Activated CD4-positive, alpha-beta T cell treated with anti-CD3 and anti-CD28 coated beads for 36 hours (primary cell): ENCODE measurements at regions not wholly inside any gene's neighbourhood (a gene's known extent, or its start where the extent isn't known, plus 50 kb on each side); places are given as distances from the start of the nearest gene placed in this dataset.

Experiments
- ATAC-seq: fragments of 200-7000 bp; cut with Tn5 transposase; one replicate; pipeline ENCODE4 v1.10.0; 2021; ENCODE audit warnings: mild to moderate bottlenecking, moderate library complexity
- CTCF ChIA-PET: fragments of 350-600 bp; sonication (Branson Sonifier 250); formaldehyde crosslinking; loops from one replicate; lab custom pipeline; 2021; ENCODE audit warnings: antibody characterized with exemption; lab: Charles Lee
- POLR2A ChIA-PET: fragments of 350-600 bp; sonication (Branson Sonifier 250); formaldehyde crosslinking; loops from one replicate; lab custom pipeline; 2021; ENCODE audit warnings: antibody characterized with exemption, inconsistent platforms; lab: Charles Lee
- DNase-seq: peaks from one replicate; pipeline ENCODE4 v3.0.0-alpha.2; 2020
- H3K27ac Mint-ChIP-seq: one replicate; pipeline ENCODE4 v1.8.0; 2021; ENCODE audit warnings: mixed read lengths
- H3K27me3 Mint-ChIP-seq: one replicate; pipeline ENCODE4 v1.8.0; 2021; ENCODE audit warnings: mixed read lengths
- H3K36me3 Mint-ChIP-seq: one replicate; pipeline ENCODE4 v1.8.0; 2021; ENCODE audit warnings: low read depth, mixed read lengths
- H3K4me1 Mint-ChIP-seq: one replicate; pipeline ENCODE4 v1.8.0; 2021; ENCODE audit warnings: mixed read lengths
- H3K4me3 Mint-ChIP-seq: one replicate; pipeline ENCODE4 v1.8.0; 2021; ENCODE audit warnings: mild to moderate bottlenecking, moderate library complexity, mixed read lengths
- H3K9me3 Mint-ChIP-seq: one replicate; pipeline ENCODE4 v1.8.0; 2021; ENCODE audit warnings: low read depth, mixed read lengths
- intact Hi-C, 2 experiments: fragments of 100-400 bp; cut with DNase I in 1 of 2; cut with micrococcal nuclease in 1 of 2; formaldehyde crosslinking; loops; one replicate each; pipeline versions ENCODE4 v1.14.2 to v1.15.1; 2022 to 2024; cut with DNase I, micrococcal nuclease

- Mint-ChIP-seq H3K4me3 (no peak overlapping the region), H3K4me1 (no peaks in the 10 kb centered on the region), H3K36me3 (no peaks in the 10 kb centered on the region), H3K27ac (no peak overlapping the region), H3K9me3 (peaks cover 11% of the 10 kb centered on the region), H3K27me3 (no peaks in the 10 kb centered on the region)
- DNase-seq: no peak
- ATAC-seq: no peak
- ChIA-PET POLR2A (no interaction called here), CTCF (interaction anchor here (0.6 kb wide), 1 partner anchor 123 kb away, joined by 3 read pairs; no protein-coding TSS in a partner anchor)
- intact Hi-C loops: no loop called here
Observed at GRCh38 chr5:81896764-81897163, 75.1 kb upstream of the ATG10 start.

- Mint-ChIP-seq H3K27me3 (no peaks in the 10 kb centered on the region), H3K4me1 (no peaks in the 10 kb centered on the region), H3K36me3 (no peaks in the 10 kb centered on the region), H3K9me3 (peaks cover 4% of the 10 kb centered on the region), H3K27ac (no peak overlapping the region), H3K4me3 (no peak overlapping the region)
- DNase-seq (no peak), ATAC-seq (no peak)
- POLR2A ChIA-PET: no interaction called here
- CTCF ChIA-PET: interaction anchor here (0.9 kb wide), 1 partner anchor 9 kb away, joined by 3 read pairs; no protein-coding TSS in a partner anchor
- intact Hi-C loops: no loop called here
Observed at GRCh38 chr5:81895307-81895706, 76.5 kb upstream of the ATG10 start.

DNA sequence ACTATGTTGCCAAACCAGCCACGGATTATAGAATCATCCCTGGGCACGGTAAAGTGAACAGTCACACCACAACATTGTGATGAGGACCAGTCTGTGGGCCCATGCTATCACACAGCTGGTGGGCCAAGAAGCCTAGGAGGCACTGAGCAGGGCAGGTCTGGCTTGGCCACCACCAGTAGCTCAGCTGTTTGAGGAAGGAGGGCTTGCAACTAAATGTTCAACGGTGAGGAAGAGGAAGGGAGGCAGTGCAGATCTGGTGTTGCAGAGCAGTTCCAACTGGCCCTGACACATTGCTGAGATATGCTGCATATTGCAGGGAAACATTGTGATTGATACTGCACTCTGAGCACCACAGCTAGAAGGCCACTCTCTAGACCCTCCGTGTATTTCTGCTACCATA is 77.9 kb upstream of the ATG10 start:
- Mint-ChIP-seq H3K4me1 (no peaks in the 10 kb centered on the region), H3K4me3 (no peak overlapping the region), H3K9me3 (peaks cover 5% of the 10 kb centered on the region), H3K27ac (no peak overlapping the region), H3K36me3 (no peaks in the 10 kb centered on the region), H3K27me3 (no peaks in the 10 kb centered on the region)
- no peak for ATAC-seq
- no peak for DNase-seq
- POLR2A ChIA-PET: no interaction called here
- intact Hi-C loops: no loop called here
- CTCF ChIA-PET: no interaction called here

DNA sequence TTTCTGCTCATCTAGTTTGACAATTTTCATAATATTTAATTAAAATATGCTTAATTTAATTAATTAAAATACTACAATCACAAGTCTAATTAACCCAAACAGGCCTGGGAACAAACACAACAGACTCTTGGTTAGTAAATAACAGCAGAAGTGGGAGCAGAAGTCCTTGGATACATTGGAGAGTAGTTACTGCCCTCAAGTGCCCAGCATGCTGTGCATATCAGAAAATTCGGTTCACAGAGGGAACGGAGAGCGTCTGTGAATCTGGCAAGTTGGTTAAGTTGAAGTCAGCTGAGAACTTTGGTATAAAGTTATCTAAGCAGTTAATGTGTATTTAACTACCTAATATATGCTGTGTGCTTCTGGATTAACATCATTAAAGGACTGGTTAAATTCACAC is 87.0 kb upstream of the ATG10 start:
- no peak for ATAC-seq
- DNase-seq: no peak
- Mint-ChIP-seq H3K4me1 (no peaks in the 10 kb centered on the region), H3K27me3 (no peaks in the 10 kb centered on the region), H3K4me3 (no peak overlapping the region), H3K9me3 (no peaks in the 10 kb centered on the region), H3K27ac (no peak overlapping the region), H3K36me3 (no peaks in the 10 kb centered on the region)
- ChIA-PET POLR2A (no interaction called here), CTCF (no interaction called here)
- intact Hi-C loops: no loop called here

- H3K27ac Mint-ChIP-seq: no peak overlapping the region
- H3K9me3 Mint-ChIP-seq: no peaks in the 10 kb centered on the region
- ATAC-seq: no peak
- H3K36me3 Mint-ChIP-seq: no peaks in the 10 kb centered on the region
- H3K4me3 Mint-ChIP-seq: no peak overlapping the region
- intact Hi-C loops: no loop called here
- ChIA-PET POLR2A (no interaction called here), CTCF (interaction anchor here (0.5 kb wide), 1 partner anchor 341 kb away, joined by 3 read pairs; no protein-coding TSS in a partner anchor)
- no peak for DNase-seq
- no peaks in the 10 kb centered on the region for H3K27me3 Mint-ChIP-seq
- H3K4me1 Mint-ChIP-seq: no peaks in the 10 kb centered on the region
Observed at GRCh38 chr5:81883371-81883770, 88.5 kb upstream of the ATG10 start.

DNA sequence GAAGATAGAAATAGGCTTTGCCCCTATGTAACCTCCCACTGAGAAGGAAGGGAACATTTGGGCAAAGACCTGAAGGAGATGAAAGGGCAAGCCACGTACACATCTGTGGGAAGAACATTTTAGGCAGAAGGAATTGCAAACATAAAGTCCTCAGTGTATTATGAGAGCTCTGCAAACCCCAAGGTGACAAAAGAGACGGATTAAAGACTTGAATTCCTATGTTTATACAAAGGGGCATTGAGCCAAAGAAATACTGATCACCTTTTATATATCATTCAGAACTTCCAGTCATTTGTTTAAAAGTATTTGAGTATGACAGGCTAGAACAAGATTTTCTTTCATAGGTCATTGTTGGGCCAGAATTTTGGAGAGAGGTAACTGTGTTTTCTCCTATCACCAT is 90.2 kb upstream of the ATG10 start:
- no peaks in the 10 kb centered on the region for H3K27me3 Mint-ChIP-seq
- DNase-seq (no peak), ATAC-seq (no peak)
- CTCF ChIA-PET: interaction anchor here (0.9 kb wide), 1 partner anchor 127 kb away, joined by 4 read pairs; no protein-coding TSS in a partner anchor
- H3K4me1 Mint-ChIP-seq: no peaks in the 10 kb centered on the region
- H3K4me3 Mint-ChIP-seq: no peak overlapping the region
- no peak overlapping the region for H3K27ac Mint-ChIP-seq
- intact Hi-C loops: no loop called here
- no peaks in the 10 kb centered on the region for H3K36me3 Mint-ChIP-seq
- no peaks in the 10 kb centered on the region for H3K9me3 Mint-ChIP-seq
- POLR2A ChIA-PET: no interaction called here

DNA sequence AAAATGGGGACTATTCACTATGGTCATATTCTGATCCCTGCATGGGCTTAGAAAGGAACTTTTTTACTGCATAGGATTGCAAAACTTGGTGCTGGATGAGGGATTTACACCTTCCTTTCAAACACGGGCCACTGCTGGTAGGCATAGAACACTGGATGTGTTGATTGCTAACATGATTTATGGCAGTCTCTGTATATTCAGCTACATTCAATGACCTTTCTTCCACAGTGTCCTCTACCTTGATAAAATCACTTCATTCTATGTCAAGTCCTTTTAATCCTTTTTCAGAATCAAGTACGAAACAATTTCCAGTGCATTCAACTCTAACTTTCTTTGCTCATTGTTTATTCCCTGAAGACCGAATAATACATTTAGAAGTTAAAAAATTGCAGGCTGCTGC is 91.9 kb upstream of the ATG10 start:
- Mint-ChIP-seq H3K4me1 (no peaks in the 10 kb centered on the region), H3K4me3 (no peak overlapping the region), H3K27ac (no peak overlapping the region), H3K36me3 (no peaks in the 10 kb centered on the region), H3K27me3 (no peaks in the 10 kb centered on the region), H3K9me3 (no peaks in the 10 kb centered on the region)
- CTCF ChIA-PET: no interaction called here
- POLR2A ChIA-PET: no interaction called here
- ATAC-seq (no peak), DNase-seq (no peak)
- intact Hi-C loops: no loop called here

DNA sequence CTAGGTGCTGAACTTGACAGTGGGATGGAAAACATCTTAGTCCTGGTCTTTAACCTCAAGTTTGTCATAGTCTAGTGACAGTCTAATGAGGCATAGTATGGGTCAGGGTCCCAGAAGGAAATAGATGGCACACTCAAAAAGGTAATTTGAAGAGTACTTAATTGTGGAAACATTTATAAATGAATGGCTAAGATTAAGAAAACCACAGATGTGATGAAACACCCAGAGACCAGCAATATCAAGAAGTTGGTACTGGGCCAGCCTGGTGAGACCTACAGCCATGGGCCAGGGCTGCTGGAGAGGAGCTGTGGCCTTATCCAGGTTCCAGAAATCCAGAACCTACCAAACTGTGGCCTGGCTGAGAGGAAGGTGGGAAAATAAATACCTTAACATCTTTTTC is 93.5 kb upstream of the ATG10 start:
- Mint-ChIP-seq H3K9me3 (no peaks in the 10 kb centered on the region), H3K36me3 (no peaks in the 10 kb centered on the region), H3K4me3 (no peak overlapping the region), H3K4me1 (no peaks in the 10 kb centered on the region), H3K27me3 (no peaks in the 10 kb centered on the region), H3K27ac (no peak overlapping the region)
- no peak for ATAC-seq
- ChIA-PET POLR2A (no interaction called here), CTCF (interaction anchor here (0.6 to 1.0 kb wide), 2 partner anchors 13 to 22 kb away, joined by 3 to 5 read pairs; no protein-coding TSS in a partner anchor)
- intact Hi-C loops: no loop called here
- DNase-seq: no peak

GRCh38 chr5:81866994-81867393 is 104.8 kb upstream of the ATG10 start:
- no peak overlapping the region for H3K4me3 Mint-ChIP-seq
- ATAC-seq (no peak), DNase-seq (no peak)
- CTCF ChIA-PET: no interaction called here
- H3K27ac Mint-ChIP-seq: no peak overlapping the region
- H3K4me1 Mint-ChIP-seq: no peaks in the 10 kb centered on the region
- intact Hi-C loops: no loop called here
- no peaks in the 10 kb centered on the region for H3K27me3 Mint-ChIP-seq
- H3K9me3 Mint-ChIP-seq: no peaks in the 10 kb centered on the region
- POLR2A ChIA-PET: no interaction called here
- no peaks in the 10 kb centered on the region for H3K36me3 Mint-ChIP-seq

DNA sequence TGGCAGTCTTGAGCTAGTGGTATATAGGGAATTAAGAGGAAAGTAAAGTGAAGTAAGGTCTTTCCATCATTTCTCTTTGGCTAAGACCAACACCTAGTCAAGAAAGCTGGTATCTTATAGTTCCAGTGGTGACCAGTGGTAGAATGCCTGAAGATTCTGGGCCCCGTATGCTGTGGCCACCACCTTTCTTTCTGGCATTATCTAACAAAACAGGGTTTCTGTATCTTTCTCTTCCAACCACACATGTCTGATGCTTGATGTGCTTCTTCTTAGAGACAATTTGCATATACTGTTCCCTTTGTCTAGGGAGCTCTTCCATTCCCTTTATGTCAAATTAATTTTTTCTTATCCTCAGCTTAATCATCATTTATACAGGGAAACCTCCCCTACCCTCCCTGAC is 109.9 kb upstream of the SSBP2 start:
- ChIA-PET CTCF (interaction anchor here (0.6 to 0.7 kb wide), 2 partner anchors 107 to 358 kb away, joined by 3 read pairs; no protein-coding TSS in a partner anchor), POLR2A (no interaction called here)
- Mint-ChIP-seq H3K27ac (no peak overlapping the region), H3K4me1 (no peaks in the 10 kb centered on the region), H3K27me3 (no peaks in the 10 kb centered on the region), H3K36me3 (no peaks in the 10 kb centered on the region), H3K4me3 (no peak overlapping the region), H3K9me3 (no peaks in the 10 kb centered on the region)
- intact Hi-C loops: no loop called here
- no peak for ATAC-seq
- DNase-seq: no peak

DNA sequence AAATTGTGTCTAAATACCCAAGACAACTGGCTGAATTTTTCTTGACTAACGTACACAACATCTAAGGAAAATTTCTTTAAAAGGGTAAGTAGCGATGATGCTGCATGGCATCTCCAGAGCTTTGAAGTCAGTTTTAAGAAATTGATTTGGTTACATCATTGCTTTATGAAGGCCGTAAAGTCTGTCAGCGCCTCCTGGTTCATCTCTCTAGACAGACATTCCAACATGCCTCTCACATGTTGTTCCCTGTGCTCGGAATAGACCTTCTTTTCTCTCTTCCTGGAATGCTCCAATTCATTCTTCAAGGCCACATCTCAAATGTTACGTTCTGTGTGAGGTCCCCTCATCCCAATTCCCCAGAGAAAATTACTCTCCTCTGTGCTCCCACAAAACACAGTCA is 108.7 kb upstream of the SSBP2 start:
- Mint-ChIP-seq H3K36me3 (no peaks in the 10 kb centered on the region), H3K27ac (no peak overlapping the region), H3K27me3 (no peaks in the 10 kb centered on the region), H3K4me1 (peaks cover 4% of the 10 kb centered on the region), H3K4me3 (no peak overlapping the region), H3K9me3 (no peaks in the 10 kb centered on the region)
- ChIA-PET CTCF (no interaction called here), POLR2A (no interaction called here)
- ATAC-seq (no peak), DNase-seq (no peak)
- intact Hi-C loops: loop anchor here in 1 of 2 experiments (10.0 kb wide), 2 partner anchors 435 to 555 kb away; partner anchors contain the start of gene ZCCHC9

GRCh38 chr5:81856948-81857928 is 106.3 kb upstream of the SSBP2 start:
- no peaks in the 10 kb centered on the region for H3K9me3 Mint-ChIP-seq
- CTCF ChIA-PET: interaction anchor here (0.5 to 1.9 kb wide), 7 partner anchors 9 to 344 kb away, joined by 3 to 7 read pairs (median 4); no protein-coding TSS in a partner anchor
- H3K27me3 Mint-ChIP-seq: no peaks in the 10 kb centered on the region
- no peaks in the 10 kb centered on the region for H3K36me3 Mint-ChIP-seq
- peak; percentile 34 for DNase-seq
- peaks cover 24% of the 10 kb centered on the region for H3K4me1 Mint-ChIP-seq
- no peak overlapping the region for H3K27ac Mint-ChIP-seq
- POLR2A ChIA-PET: no interaction called here
- H3K4me3 Mint-ChIP-seq: no peak overlapping the region
- no peak for ATAC-seq
- intact Hi-C loops: loop anchor here in 1 of 2 experiments (10.0 kb wide), 2 partner anchors 432 to 552 kb away; partner anchors contain the start of gene ZCCHC9
